ENCODE measurements at regions not wholly inside any gene's neighbourhood (a gene's known extent, or its start where the extent isn't known, plus 50 kb on each side); places are given as distances from the start of the nearest gene placed in this dataset.
"Not testable (repeated sequence)": the region's sequence is repeated elsewhere in the genome, so short reads cannot be mapped to it uniquely, and the experiment has no call there.

DNA sequence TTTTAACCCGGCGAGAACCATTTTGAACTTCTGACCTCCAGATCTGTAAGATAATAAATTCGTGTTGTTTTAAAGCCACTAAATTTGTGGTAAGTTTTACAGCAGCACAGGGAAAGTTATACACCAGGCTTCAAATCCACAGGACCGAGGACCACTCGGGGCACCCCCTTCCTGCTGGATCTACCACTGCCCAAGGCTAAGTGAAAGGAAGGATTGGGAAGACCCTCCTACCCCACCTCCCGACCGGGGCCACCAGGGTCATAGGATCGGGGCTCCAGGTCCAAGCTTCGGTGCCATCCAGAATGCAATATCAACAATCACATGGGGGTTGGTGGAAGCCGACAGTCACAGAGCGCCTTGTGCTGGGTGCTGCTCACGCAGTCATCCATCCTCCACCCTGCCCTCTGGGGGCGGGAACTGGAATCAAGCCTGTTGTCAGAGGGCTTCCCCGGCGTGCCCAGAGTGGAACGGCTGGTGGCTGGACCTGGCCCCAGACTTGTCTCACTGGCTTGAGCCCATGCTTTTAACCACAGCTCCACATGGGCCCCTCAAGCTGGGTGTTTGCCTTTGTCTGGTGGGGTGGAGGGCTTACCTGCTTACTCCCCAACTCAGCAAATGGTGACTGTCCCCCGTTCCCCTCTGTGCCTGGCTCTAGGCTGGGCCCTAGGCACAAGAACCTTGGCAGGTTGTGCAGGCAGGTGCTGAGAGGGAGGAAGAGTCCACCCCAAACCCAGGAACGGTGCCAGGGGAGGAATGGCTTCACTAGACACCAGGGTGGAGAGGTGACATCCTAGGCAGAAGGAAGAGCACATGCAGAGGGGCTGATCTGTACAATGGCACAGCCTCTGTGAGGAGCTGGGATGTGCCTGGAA is 180.3 kb upstream of the RTL1 start:
- in situ Hi-C loops (cut with MboI; ENCODE audit: low pct_unique_long_range_greater_than_20kb, low sequenced_read_pairs, unreplicated experiment) = no loop called here
- no peak for DNase-seq (ENCODE audit: low spot score)

DNA sequence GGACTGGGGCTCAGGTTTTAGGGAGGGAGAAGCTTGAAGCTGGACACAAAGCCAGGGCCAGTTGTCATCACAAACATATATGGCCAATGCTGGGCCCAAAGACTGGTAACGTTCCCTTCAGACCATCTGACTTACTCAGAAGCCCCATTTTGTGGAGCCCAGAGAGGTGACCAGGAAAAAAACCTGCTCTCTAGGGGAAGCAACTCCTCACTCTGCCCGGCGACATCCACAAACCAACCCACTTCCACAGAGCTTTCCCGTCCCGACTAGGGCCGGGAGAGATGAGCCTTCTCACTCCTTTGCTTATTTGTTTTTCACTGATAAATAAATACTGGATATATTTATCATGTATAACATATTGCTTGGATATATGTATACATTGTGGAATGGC is 180.9 kb upstream of the RTL1 start:
- in situ Hi-C loops (cut with MboI; ENCODE audit: low pct_unique_long_range_greater_than_20kb, low sequenced_read_pairs, unreplicated experiment) = no loop called here
- DNase-seq (ENCODE audit: low spot score) = no peak
- TF ChIP-seq, protein P1, sequence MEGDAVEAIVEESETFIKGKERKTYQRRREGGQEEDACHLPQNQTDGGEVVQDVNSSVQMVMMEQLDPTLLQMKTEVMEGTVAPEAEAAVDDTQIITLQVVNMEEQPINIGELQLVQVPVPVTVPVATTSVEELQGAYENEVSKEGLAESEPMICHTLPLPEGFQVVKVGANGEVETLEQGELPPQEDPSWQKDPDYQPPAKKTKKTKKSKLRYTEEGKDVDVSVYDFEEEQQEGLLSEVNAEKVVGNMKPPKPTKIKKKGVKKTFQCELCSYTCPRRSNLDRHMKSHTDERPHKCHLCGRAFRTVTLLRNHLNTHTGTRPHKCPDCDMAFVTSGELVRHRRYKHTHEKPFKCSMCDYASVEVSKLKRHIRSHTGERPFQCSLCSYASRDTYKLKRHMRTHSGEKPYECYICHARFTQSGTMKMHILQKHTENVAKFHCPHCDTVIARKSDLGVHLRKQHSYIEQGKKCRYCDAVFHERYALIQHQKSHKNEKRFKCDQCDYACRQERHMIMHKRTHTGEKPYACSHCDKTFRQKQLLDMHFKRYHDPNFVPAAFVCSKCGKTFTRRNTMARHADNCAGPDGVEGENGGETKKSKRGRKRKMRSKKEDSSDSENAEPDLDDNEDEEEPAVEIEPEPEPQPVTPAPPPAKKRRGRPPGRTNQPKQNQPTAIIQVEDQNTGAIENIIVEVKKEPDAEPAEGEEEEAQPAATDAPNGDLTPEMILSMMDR (IDR thresholded peaks at IDR 0.05; ENCODE audit: extremely low read depth, insufficient read depth, missing control alignments) = no peak

More for the DNA sequence above, 180.3 kb upstream of the RTL1 start:
- TF ChIP-seq, protein P1 (IDR thresholded peaks at IDR 0.05; ENCODE audit: extremely low read depth, insufficient read depth, missing control alignments) = no peak

- no peak for DNase-seq (ENCODE audit: low spot score)
- in situ Hi-C loops (cut with MboI; ENCODE audit: low pct_unique_long_range_greater_than_20kb, low sequenced_read_pairs, unreplicated experiment) = no loop called here
- TF ChIP-seq, protein P1 (IDR thresholded peaks at IDR 0.05; ENCODE audit: extremely low read depth, insufficient read depth, missing control alignments) = no peak
Observed at GRCh38 chr14:101086926-101087325, 183.4 kb upstream of the RTL1 start.

DNA sequence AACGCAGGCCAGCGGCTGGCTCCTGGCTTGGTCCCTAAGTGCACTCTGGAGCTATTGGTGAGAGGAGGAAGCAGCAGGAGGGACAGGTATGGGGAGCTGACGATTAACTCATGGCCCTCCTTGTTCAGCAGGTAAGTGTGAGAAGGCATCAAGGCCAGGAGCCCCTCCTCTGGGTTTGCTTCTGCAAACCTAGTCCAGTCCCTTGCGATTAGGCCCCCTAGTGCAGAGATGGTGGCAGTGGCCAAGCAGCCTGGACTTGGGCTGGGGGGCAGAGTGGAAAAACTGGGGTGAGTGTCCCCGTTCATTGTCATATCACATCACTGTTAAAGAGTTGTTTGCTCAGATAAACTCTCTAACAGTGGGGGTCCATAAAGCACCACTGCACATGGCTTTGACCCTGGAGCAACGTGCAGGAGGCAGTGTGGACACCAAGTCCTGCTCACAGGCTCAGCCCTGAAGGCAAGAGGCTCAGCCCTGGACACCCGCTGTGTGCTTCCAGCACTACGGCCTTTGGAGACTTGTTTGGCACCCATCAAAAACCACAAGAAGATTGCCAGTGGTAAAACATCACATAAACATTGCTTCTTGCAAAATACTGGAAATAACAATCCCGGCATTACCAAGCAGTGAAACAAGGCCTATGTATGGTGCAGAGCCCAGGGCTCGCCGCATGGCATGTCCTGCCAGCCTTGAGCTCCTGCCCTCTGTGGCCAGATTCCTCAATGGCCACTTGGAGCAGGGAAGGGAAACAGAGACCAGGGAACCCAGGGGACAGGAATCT is 184.3 kb upstream of the RTL1 start:
- TF ChIP-seq, protein P1 (IDR thresholded peaks at IDR 0.05; ENCODE audit: extremely low read depth, insufficient read depth, missing control alignments) = no peak
- in situ Hi-C loops (cut with MboI; ENCODE audit: low pct_unique_long_range_greater_than_20kb, low sequenced_read_pairs, unreplicated experiment) = no loop called here
- DNase-seq (ENCODE audit: low spot score) = no peak

DNA sequence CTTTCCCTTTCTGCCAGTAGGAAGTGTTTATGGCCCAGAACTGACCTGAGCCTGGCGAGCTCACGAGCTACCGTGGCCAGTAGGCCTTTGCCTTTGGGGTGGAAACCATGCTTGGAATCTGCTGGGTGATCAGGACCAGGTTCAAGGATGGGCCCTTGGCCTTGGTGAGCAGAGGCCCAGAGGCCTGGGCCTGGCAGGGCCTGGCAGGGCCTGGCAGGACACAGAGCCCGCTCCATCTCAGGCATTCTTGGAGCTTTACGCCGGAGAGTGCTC is 184.8 kb upstream of the RTL1 start:
- DNase-seq (ENCODE audit: low spot score) = no peak
- in situ Hi-C loops (cut with MboI; ENCODE audit: low pct_unique_long_range_greater_than_20kb, low sequenced_read_pairs, unreplicated experiment) = no loop called here
- TF ChIP-seq, protein P1 (IDR thresholded peaks at IDR 0.05; ENCODE audit: extremely low read depth, insufficient read depth, missing control alignments) = no peak

GRCh38 chr14:101088714-101089113 is 185.2 kb upstream of the RTL1 start:
- in situ Hi-C loops (cut with MboI; ENCODE audit: low pct_unique_long_range_greater_than_20kb, low sequenced_read_pairs, unreplicated experiment) = no loop called here

GRCh38 chr14:101090478-101090877 is 187.0 kb upstream of the RTL1 start:
- in situ Hi-C loops (cut with MboI; ENCODE audit: low pct_unique_long_range_greater_than_20kb, low sequenced_read_pairs, unreplicated experiment); DNase-seq (ENCODE audit: low spot score): not testable (repeated sequence)

More at GRCh38 chr14:101088714-101089113, 185.2 kb upstream of the RTL1 start:
- TF ChIP-seq, protein P1 (IDR thresholded peaks at IDR 0.05; ENCODE audit: extremely low read depth, insufficient read depth, missing control alignments) = no peak
- no peak for DNase-seq (ENCODE audit: low spot score)
